ENCODE measurements at regions not wholly inside any gene's neighbourhood (a gene's known extent, or its start where the extent isn't known, plus 50 kb on each side); places are given as distances from the start of the nearest gene placed in this dataset.

DNA sequence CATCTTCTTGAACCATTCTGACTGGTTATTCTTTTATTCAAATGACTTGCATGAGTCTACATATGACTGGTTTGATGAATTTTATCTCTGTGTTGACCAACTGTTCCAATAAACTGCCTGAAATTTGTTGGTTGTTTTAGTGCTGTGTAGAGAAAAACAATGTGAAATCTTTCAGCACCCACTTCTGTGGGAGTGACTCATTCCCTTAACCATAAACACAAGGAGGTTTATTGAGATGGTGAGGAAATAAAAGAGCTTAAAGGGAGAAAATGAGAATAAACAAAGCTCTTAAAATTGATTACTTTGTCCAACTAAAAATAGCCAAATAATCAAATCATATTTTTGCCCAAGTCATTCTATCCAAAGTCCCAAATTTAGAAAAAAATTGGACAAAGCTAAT is 341.1 kb downstream of the TGFB2 start:
- peak; percentile 55 for DNase-seq

DNA sequence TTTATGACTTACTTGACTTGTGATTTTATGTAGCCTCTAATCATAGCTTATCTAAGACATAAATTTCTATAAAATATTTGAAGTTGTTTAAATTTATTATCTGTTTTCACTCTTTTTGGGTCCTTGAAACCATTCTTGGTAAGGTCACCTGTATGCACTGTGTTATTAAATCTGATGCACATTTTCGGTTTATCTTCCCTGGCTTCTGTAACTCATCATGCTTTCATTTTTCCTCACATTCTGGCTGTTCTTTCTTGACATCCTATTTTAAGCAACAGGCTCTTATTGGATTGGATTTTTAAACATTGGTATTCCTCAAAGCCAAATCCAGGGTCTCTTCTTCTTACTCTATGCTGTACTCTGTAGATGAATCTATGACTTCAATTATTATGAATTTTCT is 341.6 kb downstream of the TGFB2 start:
- no peak for DNase-seq

GRCh38 chr1:218692808-218693207 is 347.7 kb downstream of the TGFB2 start:
- no peak for DNase-seq

- no peak for DNase-seq
Observed at GRCh38 chr1:218693599-218693998, 348.5 kb downstream of the TGFB2 start.

DNA sequence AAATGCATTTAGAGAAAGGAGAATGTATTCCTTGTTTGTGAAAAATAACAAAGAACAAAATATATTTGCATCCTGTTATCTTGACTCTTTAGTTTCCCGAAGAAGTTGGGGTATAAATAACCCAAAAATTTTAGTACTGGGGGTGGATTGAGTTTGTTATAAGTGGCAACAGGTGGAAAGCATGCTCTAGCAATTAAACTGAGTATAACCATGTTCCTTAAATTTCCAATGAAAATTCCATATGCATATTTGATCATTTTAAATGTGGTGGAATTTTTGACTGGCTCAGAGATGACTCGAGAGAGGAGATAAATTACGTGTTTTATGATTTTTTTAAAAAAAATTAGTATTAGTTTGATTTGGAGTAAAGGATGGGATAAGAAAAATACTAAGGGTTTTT is 348.9 kb downstream of the TGFB2 start:
- DNase-seq = no peak

DNA sequence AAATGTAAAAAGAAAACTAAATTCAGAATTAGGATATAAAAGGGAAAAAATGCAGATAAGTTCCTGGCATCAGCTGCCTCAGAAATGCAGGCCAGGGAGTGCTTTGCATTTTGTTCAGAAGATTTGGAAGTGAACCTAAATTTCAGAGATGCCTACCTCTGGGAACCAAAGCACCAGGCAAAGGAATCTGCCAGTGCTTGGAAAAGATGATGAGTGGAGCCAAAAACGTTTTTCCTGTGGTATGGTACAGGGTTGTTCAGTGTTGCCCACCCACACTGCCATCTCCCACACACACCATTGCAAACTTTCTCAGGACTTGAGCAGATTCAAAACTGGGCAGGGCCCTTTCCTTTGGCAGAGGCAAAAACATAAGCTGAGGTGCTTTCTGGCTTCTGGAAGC is 349.5 kb downstream of the TGFB2 start:
- DNase-seq = no peak

- no peak for DNase-seq
Observed at GRCh38 chr1:218695525-218695924, 350.4 kb downstream of the TGFB2 start.

DNA sequence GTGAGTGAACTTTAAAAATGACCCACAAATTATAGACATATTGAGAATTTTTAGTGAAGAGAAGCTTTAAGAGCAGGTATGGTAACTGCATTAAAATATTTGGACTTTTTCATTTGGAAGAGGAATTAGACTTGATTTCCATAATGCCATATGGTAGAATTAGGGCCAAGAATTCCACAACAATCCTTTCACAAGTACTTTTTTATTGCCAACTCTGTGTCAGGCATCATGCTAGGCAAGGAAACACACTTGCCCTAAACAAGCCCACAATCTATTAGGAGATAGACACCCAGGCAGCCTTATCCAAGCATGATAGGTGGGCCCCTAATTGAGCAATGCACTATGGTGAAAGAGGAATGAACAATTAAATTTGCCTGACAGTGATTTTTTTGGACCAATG is 353.0 kb downstream of the TGFB2 start:
- no peak for DNase-seq

GRCh38 chr1:218699421-218699820 is 354.3 kb downstream of the TGFB2 start:
- DNase-seq = no peak

- DNase-seq = no peak
Observed at GRCh38 chr1:218699865-218700264, 354.7 kb downstream of the TGFB2 start.

DNA sequence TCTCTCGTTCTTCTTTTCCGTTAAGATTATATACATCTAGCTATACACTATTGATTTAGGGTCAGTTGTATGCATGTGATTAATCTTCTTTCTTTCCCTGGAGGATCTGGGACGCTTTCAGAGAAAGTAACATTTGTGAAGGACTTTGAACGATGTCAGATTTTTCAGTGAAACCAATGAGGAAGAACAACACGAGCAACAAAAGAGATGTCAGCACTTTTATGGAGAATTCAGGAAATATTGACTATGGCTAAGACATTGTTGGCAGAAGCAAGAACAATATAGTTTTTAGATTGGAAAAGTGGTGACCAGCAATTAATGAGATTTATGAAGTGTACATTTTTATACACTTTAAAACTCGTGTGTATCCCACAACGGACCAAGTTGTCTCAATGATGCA is 355.5 kb downstream of the TGFB2 start:
- DNase-seq = no peak

DNA sequence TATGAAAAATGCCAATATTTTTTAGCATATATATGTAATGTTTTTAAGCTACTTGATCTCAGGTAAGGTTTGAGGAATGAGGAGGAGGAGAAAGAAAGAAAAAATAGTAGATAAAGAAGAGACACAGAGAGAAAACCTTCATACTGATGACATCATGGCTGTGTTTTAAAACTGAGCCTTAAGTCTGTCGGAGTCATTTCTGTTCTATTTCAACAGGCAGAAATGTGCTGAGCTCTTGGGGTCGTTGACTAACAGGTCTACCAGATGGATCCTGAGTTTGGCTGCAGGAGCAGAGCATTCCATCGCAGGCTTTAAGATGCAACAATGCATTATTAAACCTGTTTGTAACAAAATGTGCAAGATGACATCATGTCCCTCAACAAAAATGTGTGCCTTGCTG is 356.0 kb downstream of the TGFB2 start:
- no peak for DNase-seq

GRCh38 chr1:218702775-218703174 is 357.6 kb downstream of the TGFB2 start:
- no peak for DNase-seq

DNA sequence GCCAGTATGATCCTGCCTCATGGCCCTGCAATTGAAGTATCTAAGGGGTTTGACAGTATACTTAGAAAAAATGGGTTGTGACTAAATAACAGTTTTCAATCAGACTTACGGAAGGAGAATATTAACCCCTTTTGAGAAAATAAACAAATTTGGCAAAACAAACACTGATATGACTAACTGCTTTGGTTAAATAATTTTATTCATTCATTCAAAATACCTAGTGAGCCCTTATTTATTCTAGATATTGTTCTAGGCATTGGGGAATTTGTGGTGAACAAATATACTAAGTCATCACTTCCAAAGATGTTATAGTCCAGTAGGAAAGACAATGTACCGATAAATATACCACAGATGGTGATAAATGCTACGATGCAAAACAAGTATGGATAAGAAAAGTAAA is 358.7 kb downstream of the TGFB2 start:
- DNase-seq = no peak

GRCh38 chr1:218705391-218705790 is 360.3 kb downstream of the TGFB2 start:
- no peak for DNase-seq

DNA sequence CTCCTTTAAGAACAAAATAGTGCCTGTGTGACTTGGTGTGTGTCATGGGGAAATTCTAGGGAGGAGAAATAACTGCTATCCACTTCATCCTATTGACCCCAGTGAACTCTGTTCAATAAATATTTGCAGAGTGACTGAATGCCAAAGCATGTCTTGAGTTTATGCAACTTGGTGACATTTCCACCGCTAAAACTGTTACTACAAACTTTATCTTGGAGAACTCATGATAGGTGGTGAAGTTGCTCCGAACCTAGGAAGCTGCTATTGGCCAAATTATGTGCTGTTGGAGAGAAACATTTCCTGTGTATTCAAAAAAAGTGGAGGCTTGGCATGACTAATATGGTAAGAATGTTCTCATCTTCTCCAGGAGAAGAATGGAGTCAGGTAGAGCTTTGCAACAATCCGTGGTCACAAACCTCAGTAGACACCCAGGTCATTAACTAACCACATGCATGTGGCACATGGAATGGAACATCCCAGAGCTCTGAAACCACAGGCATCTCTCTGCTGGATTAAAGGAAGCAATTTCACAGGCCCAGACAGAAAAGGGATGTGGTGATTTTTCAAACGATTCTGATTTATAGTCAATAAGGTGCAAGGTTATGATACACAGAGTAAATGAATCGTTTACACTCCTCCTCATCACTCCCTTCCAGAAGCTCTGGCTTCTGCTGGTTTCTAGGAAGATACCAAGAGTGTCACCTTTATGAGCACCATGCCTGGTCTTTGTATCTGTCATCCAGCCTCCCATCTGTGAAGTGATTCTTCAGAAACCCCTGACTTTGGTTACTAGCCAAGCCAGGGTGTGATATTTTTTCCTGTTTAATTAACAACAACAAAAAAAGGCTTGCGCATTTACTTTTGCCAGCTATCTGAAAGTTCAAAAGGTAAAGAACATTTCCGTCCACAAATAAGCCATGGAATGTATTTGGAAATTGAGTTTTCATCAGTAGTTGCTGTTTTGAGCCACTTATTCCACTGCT is 361.1 kb downstream of the TGFB2 start:
- peak; percentile 100 for DNase-seq

- no peak for DNase-seq
Observed at GRCh38 chr1:218711001-218711400, 365.9 kb downstream of the TGFB2 start.

GRCh38 chr1:218711884-218712674 is 366.9 kb downstream of the TGFB2 start:
- peak; percentile 58 for DNase-seq

DNA sequence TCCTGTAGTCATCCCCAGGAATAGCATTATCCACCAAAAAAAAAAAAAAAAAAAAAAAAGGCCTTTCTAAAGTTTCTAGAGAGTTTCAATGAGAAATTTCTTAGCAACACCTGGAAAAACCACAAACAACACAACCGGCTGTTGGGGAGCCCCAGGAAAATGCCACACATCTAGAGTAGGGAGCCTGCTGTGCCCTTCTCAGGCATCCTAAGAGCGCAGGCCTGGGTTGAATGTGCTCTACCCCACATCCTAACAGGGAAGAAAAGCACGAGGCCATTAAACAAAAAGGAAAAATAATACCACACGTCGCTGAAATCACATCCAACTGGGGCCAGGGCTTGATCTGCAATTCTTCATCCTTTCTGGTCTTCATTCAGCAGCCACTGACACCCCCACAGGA is 367.5 kb downstream of the TGFB2 start:
- no peak for DNase-seq

- DNase-seq = no peak
Observed at GRCh38 chr1:218715961-218716669, 371.0 kb downstream of the TGFB2 start.

DNA sequence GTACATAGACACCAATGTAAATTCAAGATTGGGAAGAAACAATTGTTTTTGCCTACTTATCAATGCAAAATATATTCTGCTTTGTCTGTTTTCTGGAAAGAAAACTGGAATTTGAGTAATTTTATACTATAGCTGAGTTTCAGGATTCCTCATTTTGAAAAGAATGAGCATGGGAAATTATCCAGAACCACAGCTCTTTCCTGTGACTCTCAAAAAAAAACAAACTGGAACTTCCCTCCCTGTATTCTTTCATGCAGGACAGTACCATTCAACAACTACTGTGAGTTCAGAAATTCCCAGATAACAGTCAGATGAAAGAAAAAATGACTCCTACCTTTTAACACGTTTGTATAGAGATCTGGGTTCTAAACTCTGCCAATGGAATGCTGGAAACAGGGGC is 372.4 kb downstream of the TGFB2 start:
- peak; percentile 79 for DNase-seq

DNA sequence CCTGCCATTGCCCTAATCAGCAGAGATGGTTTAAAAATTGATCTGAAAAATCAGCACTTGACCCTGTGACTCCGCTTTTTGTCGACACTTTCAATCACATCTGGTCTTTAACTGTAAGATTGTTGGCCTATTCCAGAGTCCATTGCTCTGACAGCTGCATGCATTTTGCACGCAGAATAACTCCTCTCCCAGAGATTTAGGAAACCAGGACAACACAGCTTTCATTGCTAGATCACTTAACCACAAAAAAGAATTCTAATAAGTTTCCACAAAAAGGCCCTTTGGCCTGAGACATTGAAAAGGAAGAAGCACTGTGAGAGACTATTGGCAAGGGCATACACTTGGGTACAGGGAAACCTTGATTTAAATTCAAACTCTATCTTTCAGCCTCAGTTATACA is 373.1 kb downstream of the TGFB2 start:
- peak; percentile 77 for DNase-seq

DNA sequence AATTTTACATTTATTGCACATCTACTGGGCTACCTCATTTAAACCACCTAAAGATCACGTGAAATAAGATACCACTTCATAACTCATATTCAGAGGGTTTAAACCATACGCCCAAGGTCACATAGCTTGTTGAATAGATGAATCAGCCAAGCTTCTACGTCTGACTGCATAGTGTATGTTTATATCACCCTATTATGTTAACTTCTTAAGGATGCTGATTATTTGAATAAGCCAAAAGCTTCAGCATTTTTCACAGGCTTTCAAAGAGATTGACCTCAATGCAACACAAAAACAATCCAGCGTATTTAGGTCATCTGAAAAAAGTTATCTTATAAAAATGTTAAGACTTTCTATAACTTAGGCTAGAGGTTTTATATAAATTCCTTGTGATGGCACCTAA is 373.8 kb downstream of the TGFB2 start:
- DNase-seq = peak; percentile 42

Data from fibroblast of upper back skin (primary cell).